ENCODE measurements at regions not wholly inside any gene's neighbourhood (a gene's known extent, or its start where the extent isn't known, plus 50 kb on each side); places are given as distances from the start of the nearest gene placed in this dataset.

GRCh38 chr6:140079328-140079727 lies 704.9 kb upstream of the CITED2 start:
- Mint-ChIP-seq H3K4me3 (no peak overlapping the region), H3K36me3 (no peaks in the 10 kb centered on the region), H3K9me3 (no peaks in the 10 kb centered on the region), H3K27ac (no peak overlapping the region), H3K4me1 (peaks cover 16% of the 10 kb centered on the region), H3K27me3 (ENCODE audit: insufficient read depth, low read depth) (peaks cover 2% of the 10 kb centered on the region)
- DNase-seq (ENCODE audit: low spot score) = no peak
- no peak overlapping the region for H3K4me2 ChIP-seq
- no peaks in the 10 kb centered on the region for H3K79me2 ChIP-seq (ENCODE audit: low read depth)
- no peak overlapping the region for H3K9ac ChIP-seq
- no peak for TF ChIP-seq EZH2phosphoT487 (IDR thresholded peaks at IDR 0.05)
- H3K27ac ChIP-seq = no peak overlapping the region
- H3K9me3 ChIP-seq (ENCODE audit: low read depth) = no peaks in the 10 kb centered on the region
- no peak overlapping the region for H2AFZ ChIP-seq (replicated peaks)
- no peaks in the 10 kb centered on the region for H3F3A ChIP-seq (ENCODE audit: low read depth)
- H4K20me1 ChIP-seq (ENCODE audit: low read depth) = no peaks in the 10 kb centered on the region
- no peaks in the 10 kb centered on the region for H3K4me1 ChIP-seq
- H3K4me3 ChIP-seq = no peak overlapping the region
- no peaks in the 10 kb centered on the region for H3K27me3 ChIP-seq
- no peaks in the 10 kb centered on the region for H3K36me3 ChIP-seq

DNA sequence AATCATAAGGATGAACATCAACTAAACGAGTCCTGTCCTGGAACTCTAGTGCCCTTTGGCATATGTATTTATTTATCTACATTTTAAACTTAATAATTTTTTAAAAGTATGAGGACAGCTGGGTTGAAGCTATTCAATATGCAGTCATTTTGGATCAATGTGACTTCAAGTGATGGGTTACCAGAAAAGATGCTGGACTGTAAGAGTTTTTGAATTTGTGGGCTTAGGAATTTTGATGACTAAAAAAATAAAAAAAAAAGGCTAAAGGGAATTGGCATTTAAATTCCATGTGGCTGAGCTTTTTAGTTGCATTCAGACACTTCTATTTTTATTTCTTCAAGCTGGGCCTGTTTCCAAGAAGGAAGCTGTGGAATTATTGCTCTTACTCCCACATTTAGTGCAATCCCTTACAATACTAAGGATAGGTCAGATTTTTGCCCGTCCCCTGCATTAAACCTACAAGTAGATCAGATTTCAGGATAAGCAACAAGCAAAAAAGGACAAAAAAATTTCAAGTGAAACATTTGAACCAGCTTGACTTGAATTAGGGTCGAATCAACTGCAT lies 704.2 kb upstream of the CITED2 start:
- H3K4me1 ChIP-seq = no peaks in the 10 kb centered on the region
- TF ChIP-seq CTCF (IDR thresholded peaks at IDR 0.05) (no peak), EZH2 (IDR thresholded peaks at IDR 0.05) (no peak), EZH2phosphoT487 (IDR thresholded peaks at IDR 0.05) (no peak)
- no peaks in the 10 kb centered on the region for H3K9me3 ChIP-seq (ENCODE audit: low read depth)
- H3K4me3 ChIP-seq = no peak overlapping the region
- Mint-ChIP-seq H3K9me3 (no peaks in the 10 kb centered on the region), H3K27me3 (ENCODE audit: insufficient read depth, low read depth) (peaks cover 2% of the 10 kb centered on the region), H3K36me3 (no peaks in the 10 kb centered on the region), H3K4me1 (peaks cover 15% of the 10 kb centered on the region), H3K27ac (no peak overlapping the region), H3K4me3 (no peak overlapping the region)
- H3K4me2 ChIP-seq = no peak overlapping the region
- no peak overlapping the region for H2AFZ ChIP-seq (replicated peaks)
- no peaks in the 10 kb centered on the region for H3K79me2 ChIP-seq (ENCODE audit: low read depth)
- H3K9ac ChIP-seq = no peak overlapping the region
- DNase-seq (ENCODE audit: low spot score) = no peak
- no peaks in the 10 kb centered on the region for H3K36me3 ChIP-seq
- H3K27me3 ChIP-seq = no peaks in the 10 kb centered on the region
- no peak overlapping the region for H3K27ac ChIP-seq
- no peaks in the 10 kb centered on the region for H3F3A ChIP-seq (ENCODE audit: low read depth)
- H4K20me1 ChIP-seq (ENCODE audit: low read depth) = no peaks in the 10 kb centered on the region

GRCh38 chr6:140077827-140078560 lies 703.5 kb upstream of the CITED2 start:
- TF ChIP-seq CTCF (IDR thresholded peaks at IDR 0.05) (no peak), EZH2 (IDR thresholded peaks at IDR 0.05) (no peak), EZH2phosphoT487 (IDR thresholded peaks at IDR 0.05) (no peak)
- Histone ChIP-seq H3K27ac (no peak overlapping the region), H3K4me3 (no peak overlapping the region), H3K4me1 (no peaks in the 10 kb centered on the region), H3K4me2 (no peak overlapping the region), H3K36me3 (no peaks in the 10 kb centered on the region), H3K9me3 (ENCODE audit: low read depth) (no peaks in the 10 kb centered on the region), H3F3A (ENCODE audit: low read depth) (no peaks in the 10 kb centered on the region), H3K9ac (no peak overlapping the region), H3K79me2 (ENCODE audit: low read depth) (no peaks in the 10 kb centered on the region), H3K27me3 (no peaks in the 10 kb centered on the region), H4K20me1 (ENCODE audit: low read depth) (no peaks in the 10 kb centered on the region), H2AFZ (replicated peaks) (no peak overlapping the region)
- H3K4me3 Mint-ChIP-seq = no peak overlapping the region
- H3K4me1 Mint-ChIP-seq = peaks cover 12% of the 10 kb centered on the region
- no peaks in the 10 kb centered on the region for H3K36me3 Mint-ChIP-seq
- DNase-seq (ENCODE audit: low spot score) = no peak
- no peaks in the 10 kb centered on the region for H3K9me3 Mint-ChIP-seq
- peaks cover 2% of the 10 kb centered on the region for H3K27me3 Mint-ChIP-seq (ENCODE audit: insufficient read depth, low read depth)
- no peak overlapping the region for H3K27ac Mint-ChIP-seq

GRCh38 chr6:140076105-140076504 lies 701.7 kb upstream of the CITED2 start:
- TF ChIP-seq EZH2phosphoT487 (IDR thresholded peaks at IDR 0.05) (no peak), CTCF (IDR thresholded peaks at IDR 0.05) (no peak), EZH2 (IDR thresholded peaks at IDR 0.05) (no peak)
- no peaks in the 10 kb centered on the region for H4K20me1 ChIP-seq (ENCODE audit: low read depth)
- no peak overlapping the region for H2AFZ ChIP-seq (replicated peaks)
- H3K4me1 ChIP-seq = no peaks in the 10 kb centered on the region
- DNase-seq (ENCODE audit: low spot score) = no peak
- H3K4me1 Mint-ChIP-seq = peaks cover 12% of the 10 kb centered on the region
- no peak overlapping the region for H3K4me3 Mint-ChIP-seq
- H3K4me3 ChIP-seq = no peak overlapping the region
- H3K9ac ChIP-seq = no peak overlapping the region
- H3K27me3 Mint-ChIP-seq (ENCODE audit: insufficient read depth, low read depth) = peaks cover 2% of the 10 kb centered on the region
- H3K79me2 ChIP-seq (ENCODE audit: low read depth) = no peaks in the 10 kb centered on the region
- no peak overlapping the region for H3K4me2 ChIP-seq
- no peaks in the 10 kb centered on the region for H3K9me3 Mint-ChIP-seq
- no peak overlapping the region for H3K27ac ChIP-seq
- H3K27me3 ChIP-seq = no peaks in the 10 kb centered on the region
- H3K27ac Mint-ChIP-seq = no peak overlapping the region
- H3F3A ChIP-seq (ENCODE audit: low read depth) = no peaks in the 10 kb centered on the region
- H3K9me3 ChIP-seq (ENCODE audit: low read depth) = no peaks in the 10 kb centered on the region
- H3K36me3 ChIP-seq = no peaks in the 10 kb centered on the region
- H3K36me3 Mint-ChIP-seq = no peaks in the 10 kb centered on the region
